Stimulated activated memory B cell treated with anti-CD40 and anti-IgM and Interleukin-4, amounts not matched to agents 10 μg/mL and 1 μg/mL and 100 μg/mL, for 72 hours (primary cell): ENCODE measurements at regions not wholly inside any gene's neighbourhood (a gene's known extent, or its start where the extent isn't known, plus 50 kb on each side); places are given as distances from the start of the nearest gene placed in this dataset.
"Not testable (repeated sequence)": the region's sequence is repeated elsewhere in the genome, so short reads cannot be mapped to it uniquely, and the experiment has no call there.

Experiments used
- ATAC-seq: fragments of 150-1000 bp; cut with Tn5 transposase; 2 replicates; pipeline ENCODE4 v1.10.0; 2021
- H3K27ac Mint-ChIP-seq: one replicate; pipeline ENCODE4 v1.8.0; 2022; ENCODE audit warnings: mild to moderate bottlenecking, mixed read lengths
- H3K27me3 Mint-ChIP-seq: one replicate; pipeline ENCODE4 v1.8.0; 2022; ENCODE audit warnings: mixed read lengths
- H3K36me3 Mint-ChIP-seq: one replicate; pipeline ENCODE4 v1.8.0; 2022; ENCODE audit warnings: mixed read lengths
- H3K4me1 Mint-ChIP-seq: one replicate; pipeline ENCODE4 v1.8.0; 2022; ENCODE audit warnings: mixed read lengths
- H3K4me3 Mint-ChIP-seq: one replicate; pipeline ENCODE4 v1.8.0; 2022; ENCODE audit warnings: mild to moderate bottlenecking, moderate library complexity, mixed read lengths
- H3K9me3 Mint-ChIP-seq: one replicate; pipeline ENCODE4 v1.8.0; 2022; ENCODE audit warnings: mixed read lengths

GRCh38 chr17:22203208-22203715, 510.9 kb downstream of the KCNJ18 start:
- H3K27ac Mint-ChIP-seq: no peak overlapping the region
- no peaks in the 10 kb centered on the region for H3K36me3 Mint-ChIP-seq
- no peak for ATAC-seq
- H3K9me3 Mint-ChIP-seq: peaks cover 15% of the 10 kb centered on the region
- no peak overlapping the region for H3K4me3 Mint-ChIP-seq
- H3K27me3 Mint-ChIP-seq: no peaks in the 10 kb centered on the region
- H3K4me1 Mint-ChIP-seq: no peaks in the 10 kb centered on the region

GRCh38 chr17:22204076-22204475, 511.8 kb downstream of the KCNJ18 start:
- H3K36me3 Mint-ChIP-seq, H3K27me3 Mint-ChIP-seq, H3K4me1 Mint-ChIP-seq, H3K27ac Mint-ChIP-seq, H3K4me3 Mint-ChIP-seq, ATAC-seq: not testable (repeated sequence)
- H3K9me3 Mint-ChIP-seq: peaks cover 15% of the 10 kb centered on the region

GRCh38 chr17:22210212-22210611, 517.9 kb downstream of the KCNJ18 start:
- not testable (repeated sequence) for H3K9me3 Mint-ChIP-seq

GRCh38 chr17:22213169-22213568, 520.8 kb downstream of the KCNJ18 start:
- not testable (repeated sequence) for H3K4me3 Mint-ChIP-seq, H3K9me3 Mint-ChIP-seq, H3K27ac Mint-ChIP-seq, ATAC-seq, H3K27me3 Mint-ChIP-seq, H3K36me3 Mint-ChIP-seq, H3K4me1 Mint-ChIP-seq

More at GRCh38 chr17:22210212-22210611, 517.9 kb downstream of the KCNJ18 start:
- not testable (repeated sequence) for ATAC-seq, H3K36me3 Mint-ChIP-seq, H3K27me3 Mint-ChIP-seq, H3K4me3 Mint-ChIP-seq, H3K27ac Mint-ChIP-seq, H3K4me1 Mint-ChIP-seq

GRCh38 chr17:22217135-22217534, 524.8 kb downstream of the KCNJ18 start:
- H3K36me3 Mint-ChIP-seq: no peaks in the 10 kb centered on the region
- no peaks in the 10 kb centered on the region for H3K4me1 Mint-ChIP-seq
- H3K27me3 Mint-ChIP-seq: no peaks in the 10 kb centered on the region
- no peaks in the 10 kb centered on the region for H3K9me3 Mint-ChIP-seq
- no peak overlapping the region for H3K4me3 Mint-ChIP-seq
- no peak overlapping the region for H3K27ac Mint-ChIP-seq
- ATAC-seq: no peak

- Mint-ChIP-seq H3K9me3 (no peaks in the 10 kb centered on the region), H3K36me3 (no peaks in the 10 kb centered on the region), H3K4me1 (no peaks in the 10 kb centered on the region), H3K27ac (no peak overlapping the region), H3K4me3 (no peak overlapping the region), H3K27me3 (no peaks in the 10 kb centered on the region)
- no peak for ATAC-seq
Measured at GRCh38 chr17:22221344-22221743, 529.0 kb downstream of the KCNJ18 start.

- not testable (repeated sequence) for ATAC-seq, H3K36me3 Mint-ChIP-seq, H3K27ac Mint-ChIP-seq, H3K4me1 Mint-ChIP-seq, H3K9me3 Mint-ChIP-seq, H3K4me3 Mint-ChIP-seq, H3K27me3 Mint-ChIP-seq
Measured at GRCh38 chr17:22226477-22226876, 534.2 kb downstream of the KCNJ18 start.

- ATAC-seq, H3K4me3 Mint-ChIP-seq, H3K36me3 Mint-ChIP-seq, H3K4me1 Mint-ChIP-seq, H3K9me3 Mint-ChIP-seq, H3K27ac Mint-ChIP-seq, H3K27me3 Mint-ChIP-seq: not testable (repeated sequence)
Measured at GRCh38 chr17:22226932-22227331, 534.6 kb downstream of the KCNJ18 start.

GRCh38 chr17:22227699-22228553, 535.6 kb downstream of the KCNJ18 start:
- H3K9me3 Mint-ChIP-seq, H3K27ac Mint-ChIP-seq, ATAC-seq, H3K4me3 Mint-ChIP-seq, H3K27me3 Mint-ChIP-seq, H3K36me3 Mint-ChIP-seq, H3K4me1 Mint-ChIP-seq: not testable (repeated sequence)

GRCh38 chr17:22229821-22230220, 537.5 kb downstream of the KCNJ18 start:
- not testable (repeated sequence) for H3K4me1 Mint-ChIP-seq, H3K27me3 Mint-ChIP-seq, H3K27ac Mint-ChIP-seq

GRCh38 chr17:22233382-22233781, 541.1 kb downstream of the KCNJ18 start:
- Mint-ChIP-seq H3K27me3 (no peaks in the 10 kb centered on the region), H3K36me3 (no peaks in the 10 kb centered on the region), H3K4me3 (no peak overlapping the region), H3K9me3 (peaks cover 3% of the 10 kb centered on the region), H3K27ac (no peak overlapping the region), H3K4me1 (no peaks in the 10 kb centered on the region)
- ATAC-seq: no peak

More at GRCh38 chr17:22229821-22230220, 537.5 kb downstream of the KCNJ18 start:
- H3K9me3 Mint-ChIP-seq, H3K36me3 Mint-ChIP-seq, ATAC-seq, H3K4me3 Mint-ChIP-seq: not testable (repeated sequence)

- no peak overlapping the region for H3K27ac Mint-ChIP-seq
- H3K27me3 Mint-ChIP-seq: no peaks in the 10 kb centered on the region
- no peaks in the 10 kb centered on the region for H3K36me3 Mint-ChIP-seq
- H3K9me3 Mint-ChIP-seq: no peaks in the 10 kb centered on the region
- ATAC-seq: no peak
- no peaks in the 10 kb centered on the region for H3K4me1 Mint-ChIP-seq
- no peak overlapping the region for H3K4me3 Mint-ChIP-seq
Measured at GRCh38 chr17:22242472-22242871, 550.1 kb downstream of the KCNJ18 start.

- Mint-ChIP-seq H3K4me3 (no peak overlapping the region), H3K27me3 (no peaks in the 10 kb centered on the region), H3K4me1 (no peaks in the 10 kb centered on the region), H3K9me3 (no peaks in the 10 kb centered on the region), H3K36me3 (no peaks in the 10 kb centered on the region), H3K27ac (no peak overlapping the region)
- ATAC-seq: no peak
Measured at GRCh38 chr17:22251498-22251897, 559.2 kb downstream of the KCNJ18 start.

GRCh38 chr17:22253007-22253406, 560.7 kb downstream of the KCNJ18 start:
- Mint-ChIP-seq H3K9me3 (no peaks in the 10 kb centered on the region), H3K4me3 (no peak overlapping the region), H3K27ac (no peak overlapping the region), H3K4me1 (no peaks in the 10 kb centered on the region), H3K36me3 (no peaks in the 10 kb centered on the region), H3K27me3 (no peaks in the 10 kb centered on the region)
- no peak for ATAC-seq

GRCh38 chr17:22265807-22266206, 573.5 kb downstream of the KCNJ18 start:
- Mint-ChIP-seq H3K4me3 (no peak overlapping the region), H3K4me1 (no peaks in the 10 kb centered on the region), H3K27me3 (no peaks in the 10 kb centered on the region), H3K27ac (no peak overlapping the region), H3K9me3 (no peaks in the 10 kb centered on the region), H3K36me3 (no peaks in the 10 kb centered on the region)
- ATAC-seq: no peak

- Mint-ChIP-seq H3K4me1 (no peaks in the 10 kb centered on the region), H3K9me3 (no peaks in the 10 kb centered on the region), H3K36me3 (no peaks in the 10 kb centered on the region), H3K27me3 (no peaks in the 10 kb centered on the region), H3K27ac (no peak overlapping the region), H3K4me3 (no peak overlapping the region)
- no peak for ATAC-seq
Measured at GRCh38 chr17:22266231-22266630, 573.9 kb downstream of the KCNJ18 start.
